A673 (cell line): ENCODE measurements at regions not wholly inside any gene's neighbourhood (a gene's known extent, or its start where the extent isn't known, plus 50 kb on each side); places are given as distances from the start of the nearest gene placed in this dataset.

ENCODE experiments used
- EZH2 ChIP-seq: fragments of 200-600 bp; sonication (generic); IDR thresholded peaks from 2 replicates; pipeline ENCODE4 v1.6.1; 2017; ENCODE audit warnings: borderline replicate concordance, low read depth, mild to moderate bottlenecking, mixed read lengths, antibody characterized with exemption, low read length; ENCODE audit not compliant: poor library complexity, severe bottlenecking
- TF ChIP-seq, protein P1 (sequence below): fragments of 300-800, 200-600 bp; sonication (generic); conservative IDR thresholded peaks from 2 replicates; pipeline ENCODE4 v1.5.1; 2017; ENCODE audit warnings: low read depth, mild to moderate bottlenecking, antibody characterized with exemption, low read length, moderate library complexity, mixed read lengths

DNA sequence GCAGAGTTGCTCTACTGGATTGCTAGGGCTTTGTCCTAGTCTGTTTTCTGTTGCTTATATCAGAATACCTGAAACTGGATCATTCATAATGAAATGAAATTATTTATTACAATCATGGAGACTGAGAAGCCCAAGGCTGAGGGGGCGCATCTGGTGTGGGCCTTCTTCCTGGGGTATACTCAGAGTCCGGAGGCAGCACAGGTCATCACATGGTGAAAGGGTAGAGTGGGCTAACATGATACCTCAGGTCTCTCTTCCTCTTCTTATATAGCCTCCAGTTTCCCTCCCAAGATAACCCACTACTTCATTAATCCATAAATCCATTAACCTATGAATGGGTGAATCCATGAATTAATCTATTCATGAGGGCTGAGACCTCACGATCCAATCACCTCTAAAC is 667.6 kb upstream of the NCAM2 start:
- TF ChIP-seq, protein P1, sequence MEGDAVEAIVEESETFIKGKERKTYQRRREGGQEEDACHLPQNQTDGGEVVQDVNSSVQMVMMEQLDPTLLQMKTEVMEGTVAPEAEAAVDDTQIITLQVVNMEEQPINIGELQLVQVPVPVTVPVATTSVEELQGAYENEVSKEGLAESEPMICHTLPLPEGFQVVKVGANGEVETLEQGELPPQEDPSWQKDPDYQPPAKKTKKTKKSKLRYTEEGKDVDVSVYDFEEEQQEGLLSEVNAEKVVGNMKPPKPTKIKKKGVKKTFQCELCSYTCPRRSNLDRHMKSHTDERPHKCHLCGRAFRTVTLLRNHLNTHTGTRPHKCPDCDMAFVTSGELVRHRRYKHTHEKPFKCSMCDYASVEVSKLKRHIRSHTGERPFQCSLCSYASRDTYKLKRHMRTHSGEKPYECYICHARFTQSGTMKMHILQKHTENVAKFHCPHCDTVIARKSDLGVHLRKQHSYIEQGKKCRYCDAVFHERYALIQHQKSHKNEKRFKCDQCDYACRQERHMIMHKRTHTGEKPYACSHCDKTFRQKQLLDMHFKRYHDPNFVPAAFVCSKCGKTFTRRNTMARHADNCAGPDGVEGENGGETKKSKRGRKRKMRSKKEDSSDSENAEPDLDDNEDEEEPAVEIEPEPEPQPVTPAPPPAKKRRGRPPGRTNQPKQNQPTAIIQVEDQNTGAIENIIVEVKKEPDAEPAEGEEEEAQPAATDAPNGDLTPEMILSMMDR = no peak
- no peak for TF ChIP-seq EZH2
